RPMI7951 (cell line): ENCODE measurements at regions not wholly inside any gene's neighbourhood (a gene's known extent, or its start where the extent isn't known, plus 50 kb on each side); places are given as distances from the start of the nearest gene placed in this dataset.

Experiments
- DNase-seq: peaks from one replicate; pipeline ENCODE4 v3.0.0-alpha.2; 2012; ENCODE audit warnings: low read depth

DNA sequence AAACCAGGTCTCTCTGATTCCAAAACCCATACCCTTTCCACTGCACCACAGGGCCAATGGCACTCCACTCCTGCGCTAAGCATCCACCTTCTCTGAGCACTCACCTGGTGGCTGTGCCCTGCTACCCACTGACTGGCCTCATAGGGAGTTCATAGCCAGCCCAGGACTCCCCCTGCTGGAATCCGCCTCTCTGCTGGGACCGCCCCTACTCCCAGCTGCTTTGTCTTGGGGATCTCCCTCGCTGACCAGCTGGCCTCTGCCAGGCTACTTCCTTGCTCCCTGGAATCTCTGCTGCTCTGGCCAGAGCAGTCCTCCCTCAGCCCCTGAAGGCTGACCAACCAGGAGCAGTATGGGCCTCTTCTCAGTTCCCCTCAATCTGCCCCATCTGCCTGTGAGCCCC is 129.7 kb downstream of the FAXC start:
- peak; percentile 7 for DNase-seq

DNA sequence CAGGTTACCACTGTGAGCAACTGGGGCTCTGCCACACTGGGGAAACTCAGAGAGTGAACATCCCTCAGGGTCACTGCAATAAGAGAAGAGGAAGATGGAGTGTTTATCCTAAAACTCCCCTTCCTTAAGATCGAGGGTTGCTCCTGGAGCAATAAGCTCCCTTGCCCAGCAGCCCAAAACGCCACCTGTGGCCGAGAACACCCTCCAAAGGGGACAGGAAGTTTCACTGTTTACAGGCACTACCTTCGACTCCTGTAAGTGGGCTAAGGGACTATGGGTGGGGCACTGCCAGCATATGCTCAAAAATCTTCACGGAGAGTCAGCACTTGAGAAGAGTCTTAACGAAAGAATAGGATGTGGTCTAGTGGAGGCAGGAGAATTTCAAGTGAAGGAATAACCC is 132.5 kb downstream of the FAXC start:
- no peak for DNase-seq

DNA sequence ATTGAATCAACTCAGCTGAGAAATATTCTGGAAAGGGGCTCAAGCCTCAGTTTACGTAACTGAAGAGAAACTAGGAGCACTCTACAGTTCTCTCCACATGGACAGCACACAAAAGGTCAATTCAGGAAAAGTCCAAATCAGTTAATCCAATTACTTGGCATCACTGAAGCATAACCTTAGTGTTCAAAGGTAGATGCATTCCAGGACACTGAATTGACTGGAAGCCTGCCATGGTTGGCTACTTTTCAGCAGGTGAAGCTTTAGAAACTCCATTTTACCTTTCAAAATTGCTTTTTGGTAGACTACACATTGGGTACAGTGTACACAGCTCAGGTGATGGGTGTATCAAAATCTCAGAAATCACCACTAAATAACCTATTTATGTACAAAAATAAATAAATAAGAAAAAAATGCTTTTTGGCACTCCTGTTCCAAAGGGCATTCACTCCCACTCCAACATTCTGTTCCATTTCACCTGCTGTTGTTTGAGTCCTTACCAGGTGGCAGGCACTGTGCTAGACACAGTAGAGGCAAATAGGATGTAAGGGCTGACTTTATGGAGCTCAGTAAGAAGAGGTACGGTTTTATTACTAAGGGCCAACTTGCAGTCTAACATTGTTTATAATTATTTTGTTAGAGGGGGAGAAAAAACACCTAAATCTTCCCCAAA is 153.4 kb downstream of the FAXC start:
- no peak for DNase-seq

DNA sequence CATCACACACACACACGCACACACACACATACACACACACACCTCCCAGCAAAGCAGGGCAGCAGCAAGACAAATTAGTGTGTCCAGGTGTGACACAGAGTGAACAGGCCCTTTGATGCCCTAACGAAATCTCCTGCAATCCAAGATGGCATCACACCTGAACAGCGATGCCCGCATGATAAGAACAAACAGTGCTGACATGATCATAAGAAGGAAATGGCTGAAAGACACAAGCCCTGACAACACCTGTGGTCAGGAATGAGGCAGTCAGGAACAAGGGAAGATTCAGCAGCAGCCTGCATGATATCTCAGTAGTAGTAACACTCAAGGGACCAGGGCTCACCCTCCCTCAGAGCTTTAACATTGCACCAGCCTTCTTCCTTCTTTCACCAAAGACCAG is 156.9 kb downstream of the FAXC start:
- DNase-seq, result no peak

DNA sequence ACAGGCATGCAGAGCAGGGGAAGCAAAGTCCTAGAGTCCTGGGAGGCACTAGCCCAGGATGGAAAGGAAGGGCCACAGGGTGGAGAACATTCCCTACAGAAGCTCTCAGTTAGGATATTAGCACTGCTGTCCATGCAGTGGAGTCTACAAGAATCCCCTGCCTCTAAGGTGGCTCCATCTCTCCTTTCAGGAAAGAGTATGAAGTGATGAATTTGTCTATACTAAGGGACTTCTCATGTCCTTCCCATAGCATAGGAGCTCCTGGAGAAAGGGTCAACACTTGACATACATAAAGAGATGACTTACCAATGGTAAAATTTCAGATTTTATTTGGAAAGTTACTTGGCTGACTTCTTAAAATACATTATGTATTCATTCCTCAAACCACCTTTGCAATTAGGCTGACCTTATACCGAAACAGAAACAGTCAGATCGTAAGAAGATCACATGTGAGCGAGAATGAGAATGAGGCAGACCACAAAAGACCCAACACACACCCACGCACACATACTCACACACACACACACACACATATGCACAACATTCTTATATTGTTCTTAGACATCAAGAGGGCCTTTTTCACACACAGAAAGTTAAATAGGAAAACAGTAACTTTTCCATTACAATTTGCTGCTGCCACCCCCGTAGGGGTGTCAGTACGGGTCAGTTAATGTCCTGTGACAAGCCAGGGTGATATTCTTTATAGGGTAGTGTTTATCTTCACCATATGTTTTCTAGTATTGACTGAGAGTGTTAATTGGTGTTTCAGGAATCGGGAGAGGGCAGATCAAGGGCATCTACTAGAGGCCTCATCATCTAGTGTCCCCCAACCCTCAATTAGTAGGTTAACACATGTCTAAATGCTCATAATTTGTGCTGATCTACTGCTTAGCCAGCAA is 159.4 kb downstream of the FAXC start:
- no peak for DNase-seq

DNA sequence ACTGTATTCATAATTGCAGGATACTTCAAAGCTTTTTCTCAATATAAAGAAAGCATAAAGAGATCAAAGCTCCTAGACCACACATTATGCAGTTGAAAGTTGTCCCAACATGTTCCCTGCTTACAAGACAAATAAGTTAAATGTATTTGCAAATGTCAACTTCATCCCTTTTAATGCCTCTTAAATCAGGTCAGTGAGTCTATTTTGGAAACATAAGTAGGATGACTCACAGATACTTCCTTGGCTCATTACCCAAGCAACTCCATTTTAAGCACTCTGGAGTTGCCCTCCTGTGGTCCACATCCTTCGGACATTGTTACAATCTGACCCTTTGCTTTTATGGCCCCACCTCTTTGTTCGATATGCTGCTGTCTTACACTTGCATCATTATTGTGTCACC is 162.0 kb downstream of the FAXC start:
- DNase-seq, result no peak

DNA sequence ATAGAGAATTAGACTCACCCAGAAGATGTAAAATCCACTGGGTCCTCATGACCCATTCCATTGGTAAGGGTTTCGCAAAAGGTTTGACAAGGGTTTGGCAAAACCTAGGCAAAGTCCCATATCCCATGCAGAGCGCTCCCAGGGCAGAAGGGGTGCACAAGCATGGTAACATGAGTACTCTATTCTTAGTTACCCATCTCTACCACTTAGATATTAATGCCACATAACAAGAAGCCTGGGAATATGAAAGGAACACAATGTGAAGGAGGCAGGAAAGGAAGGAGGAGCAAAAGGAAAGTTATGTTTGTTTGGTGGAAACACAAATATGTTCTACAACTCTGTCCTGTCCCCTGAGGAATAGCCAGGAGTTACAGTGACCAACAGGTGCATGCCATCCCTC is 163.1 kb downstream of the FAXC start:
- no peak for DNase-seq

DNA sequence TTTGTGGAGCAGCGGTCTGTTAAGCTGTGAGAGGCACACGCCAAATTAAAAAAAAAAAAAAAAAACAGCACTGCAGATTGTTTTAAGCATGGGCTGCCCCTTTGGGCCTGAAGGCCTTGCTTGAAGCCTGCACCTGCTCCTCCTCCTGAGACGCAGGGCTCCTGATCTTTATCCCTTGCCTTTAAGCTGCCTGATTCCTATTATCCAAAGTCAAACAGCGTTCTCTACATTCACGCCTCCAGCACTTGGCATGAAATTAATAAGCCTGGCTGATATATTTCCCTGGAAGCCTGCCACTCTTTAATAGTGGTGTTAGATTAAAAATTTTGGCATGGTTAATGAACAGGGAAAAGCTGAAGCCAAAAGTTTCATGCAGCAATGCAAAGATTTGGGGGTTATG is 163.9 kb downstream of the FAXC start:
- no peak for DNase-seq

DNA sequence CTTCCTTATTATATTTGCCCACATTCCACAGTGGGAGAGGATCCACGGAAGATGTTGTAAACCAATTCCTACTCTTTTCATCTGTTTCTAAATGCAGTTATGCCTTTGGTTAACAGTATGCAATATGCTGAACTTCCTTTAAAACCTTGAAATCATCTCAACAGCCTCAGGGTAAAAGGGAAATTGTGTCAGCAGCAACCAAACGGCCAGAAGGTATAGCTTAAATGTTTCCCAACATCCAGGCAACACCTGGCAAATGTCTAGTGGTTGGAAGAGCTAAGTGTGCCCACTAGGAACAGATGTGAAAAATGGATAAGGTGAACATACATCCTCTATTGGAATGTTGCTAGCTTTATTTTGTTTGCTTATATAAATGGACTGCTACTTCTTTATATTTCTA is 164.8 kb downstream of the FAXC start:
- DNase-seq, result no peak

DNA sequence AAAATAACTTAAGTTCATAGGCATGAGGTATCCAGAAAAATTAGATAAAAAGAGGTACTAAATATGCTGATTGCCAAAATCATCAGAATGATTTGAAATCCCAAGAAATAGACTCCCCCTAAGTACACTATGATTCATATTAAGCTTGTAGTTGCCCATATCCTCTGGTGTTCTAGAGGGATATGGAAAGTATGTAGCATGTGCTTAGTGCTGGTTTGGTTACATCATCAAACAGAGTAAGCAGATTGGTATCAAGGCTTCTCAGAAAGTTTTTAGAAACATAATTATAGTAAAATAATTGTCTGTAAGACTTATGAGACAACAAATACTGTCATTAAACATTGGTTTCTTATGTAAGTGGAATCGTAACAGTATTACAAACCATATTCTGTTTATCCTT is 166.4 kb downstream of the FAXC start:
- no peak for DNase-seq

DNA sequence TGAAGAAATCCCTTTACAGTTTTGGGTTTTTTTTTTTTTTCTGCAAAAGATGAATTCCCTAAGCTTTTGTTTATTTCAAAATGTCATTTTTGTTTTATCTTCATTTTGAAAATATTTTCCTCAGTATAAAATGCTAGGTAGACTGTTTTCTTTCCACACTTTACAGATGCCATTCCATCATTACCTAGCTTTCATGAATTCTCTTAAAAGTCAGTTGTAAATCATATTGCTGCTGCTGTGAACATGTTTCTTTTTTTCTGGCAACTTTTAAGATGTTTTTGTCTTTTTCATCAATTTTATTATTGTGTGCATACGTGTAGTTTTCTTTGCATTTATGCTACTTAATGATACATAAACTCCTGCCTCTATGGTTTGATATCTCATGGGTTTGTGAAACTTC is 168.3 kb downstream of the FAXC start:
- DNase-seq, result no peak

DNA sequence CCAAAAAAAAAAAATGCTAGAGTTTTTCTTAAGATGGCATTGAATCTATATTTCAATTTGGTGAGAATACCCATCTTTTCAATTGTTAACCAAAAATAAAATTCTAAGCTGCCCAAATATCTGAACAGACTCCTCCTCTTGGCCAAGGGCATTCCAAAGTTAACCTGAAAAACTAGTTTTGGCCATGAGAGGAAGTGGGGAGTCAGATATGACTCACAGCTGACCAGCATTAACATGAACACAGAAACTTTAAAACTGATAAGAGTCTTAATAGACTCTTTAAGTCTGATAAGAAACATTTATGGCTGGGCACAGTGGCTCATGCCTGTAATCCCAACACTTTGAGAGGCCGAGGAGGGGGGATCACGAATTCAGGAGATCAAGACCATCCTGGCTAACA is 171.3 kb downstream of the FAXC start:
- DNase-seq, result no peak

DNA sequence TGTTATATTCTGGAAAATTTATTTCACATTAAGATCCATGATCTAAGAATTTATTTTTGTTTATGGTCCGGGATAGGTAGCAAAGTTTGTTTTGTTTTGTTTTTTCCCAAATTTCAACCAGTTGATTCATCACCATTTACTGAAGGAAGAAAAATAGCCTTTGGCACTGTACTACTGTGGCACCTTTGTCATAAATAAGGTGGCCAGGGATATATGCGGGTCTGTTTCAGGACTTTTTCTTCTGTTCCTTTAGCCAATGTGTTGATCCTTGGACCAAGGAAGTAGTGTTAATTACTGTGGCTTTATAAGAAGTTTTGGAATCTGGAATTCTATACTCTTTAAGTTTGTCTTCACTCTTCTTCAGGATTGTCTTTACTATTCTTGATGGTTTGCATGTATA is 171.7 kb downstream of the FAXC start:
- no peak for DNase-seq

DNA sequence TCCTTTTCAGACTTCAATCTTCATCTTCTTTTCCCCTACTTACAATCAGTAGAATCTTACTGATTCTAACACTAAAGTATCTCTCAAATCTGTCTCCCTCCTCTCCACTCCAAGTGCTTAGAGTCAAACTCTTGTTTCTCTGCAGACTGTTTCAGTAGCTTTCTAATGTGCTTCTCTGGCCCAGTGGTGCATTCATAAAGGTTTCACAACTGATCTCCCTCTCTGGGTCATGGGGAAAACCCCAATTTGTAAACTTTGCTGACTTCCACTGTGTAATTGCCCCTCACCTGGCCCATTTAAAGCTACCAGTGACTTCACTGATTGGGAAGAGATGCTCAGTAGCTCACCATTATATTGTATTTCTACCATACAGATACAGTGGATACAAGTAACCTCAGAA is 183.6 kb downstream of the FAXC start:
- no peak for DNase-seq

DNA sequence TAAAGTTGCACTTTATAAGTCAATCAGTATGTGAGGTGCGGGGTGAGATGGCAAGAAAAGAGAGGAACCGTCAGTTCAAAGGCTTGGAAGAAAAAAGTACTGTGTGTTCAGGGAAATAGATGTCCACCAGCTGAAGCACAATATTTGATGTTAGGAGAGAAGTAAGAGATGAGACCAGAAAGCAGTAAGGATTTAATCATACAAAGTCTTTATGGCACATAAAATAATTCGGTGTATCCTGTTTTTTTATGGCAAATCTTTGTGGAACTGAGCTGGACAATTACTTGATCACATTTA is 197.2 kb downstream of the FAXC start:
- no peak for DNase-seq

DNA sequence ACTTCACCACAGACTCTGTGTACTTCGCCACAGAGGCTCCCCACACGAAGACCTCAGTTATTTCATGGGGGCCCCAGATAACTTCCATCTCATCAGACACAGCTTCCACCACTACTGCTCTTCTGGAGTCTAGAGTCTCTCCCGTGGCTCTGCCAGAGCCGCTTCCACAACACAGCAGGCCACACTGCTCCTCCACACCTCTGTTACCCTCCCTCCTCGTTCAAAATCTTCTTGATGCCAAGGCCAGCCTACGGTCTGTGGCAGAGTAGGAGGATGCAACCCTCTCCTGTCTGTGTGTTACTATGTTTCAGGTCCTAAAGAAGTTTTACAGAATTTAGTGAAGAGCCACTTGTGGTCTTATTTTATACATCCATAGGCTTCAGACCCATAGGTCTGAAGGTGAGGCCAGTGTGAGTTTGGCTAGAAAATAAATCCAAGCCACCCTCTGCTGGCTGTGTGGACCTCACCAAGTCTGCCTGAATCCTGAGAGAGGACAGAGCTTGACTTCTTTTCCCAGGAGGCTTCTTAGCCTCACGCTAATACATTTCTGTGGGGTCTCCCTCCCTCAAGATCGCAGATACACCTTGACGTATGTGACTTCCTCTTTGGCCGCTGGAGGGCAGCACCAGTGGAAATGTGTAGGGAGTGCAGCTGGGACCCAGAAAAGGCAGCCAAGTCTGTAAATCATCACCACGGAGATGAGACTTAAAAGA is 197.7 kb downstream of the FAXC start:
- peak; percentile 30 for DNase-seq

DNA sequence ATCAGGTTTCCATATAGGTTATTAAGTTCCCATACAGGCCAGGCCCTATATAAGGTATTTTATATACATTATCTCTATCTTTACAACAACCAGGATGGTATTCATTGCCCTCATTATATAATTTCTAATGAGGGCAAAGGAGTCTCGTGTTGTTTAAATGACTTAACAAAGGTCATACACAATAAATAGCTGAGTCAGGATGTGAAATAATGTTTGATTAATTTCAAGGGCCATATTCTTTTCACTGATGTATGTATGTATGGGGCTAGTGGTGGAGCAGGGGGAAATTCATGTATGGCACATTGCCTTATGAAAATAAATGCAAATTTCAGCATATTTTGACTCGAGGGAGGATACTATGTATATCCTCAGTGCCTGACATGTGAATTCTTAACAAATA is 200.7 kb downstream of the FAXC start:
- DNase-seq, result no peak

DNA sequence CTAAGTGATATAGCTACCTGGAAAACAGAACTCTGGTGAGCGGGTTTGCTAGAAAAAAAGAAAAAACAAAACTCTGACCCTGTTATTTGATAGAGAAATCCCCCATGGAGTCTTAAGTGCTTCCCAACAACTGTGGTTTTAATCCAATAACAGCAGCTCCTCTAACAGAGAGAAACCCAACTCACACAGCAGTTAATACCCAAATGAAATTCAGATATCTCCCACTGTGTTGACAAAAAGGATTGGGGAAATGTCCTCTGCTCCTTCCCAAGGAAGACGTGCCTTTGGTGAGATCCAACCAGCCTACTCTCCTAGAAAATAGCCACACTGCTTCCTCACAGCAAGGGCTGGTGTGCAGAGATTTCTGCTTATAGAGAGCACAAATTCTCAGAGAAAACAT is 200.4 kb upstream of the FBXL4 start:
- no peak for DNase-seq

DNA sequence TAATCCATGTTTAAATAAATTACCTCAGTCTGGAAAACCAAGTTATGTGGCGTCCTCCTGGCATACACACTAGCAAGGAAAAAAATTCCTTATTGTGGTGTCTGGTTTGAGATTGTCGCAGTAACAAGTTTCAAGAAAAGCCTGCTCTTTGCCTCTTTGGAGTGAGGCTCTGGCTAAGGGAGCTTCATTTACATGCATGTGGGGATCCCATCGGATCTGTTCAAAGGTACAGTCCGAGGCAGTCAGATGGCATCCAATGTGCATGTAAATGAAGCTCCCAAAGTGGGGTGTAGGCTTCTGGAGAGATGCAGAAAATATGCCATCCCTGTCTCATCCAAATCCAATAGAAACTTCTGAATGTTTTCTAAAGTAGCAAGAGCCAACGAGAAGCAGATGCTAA is 199.5 kb upstream of the FBXL4 start:
- DNase-seq, result no peak

DNA sequence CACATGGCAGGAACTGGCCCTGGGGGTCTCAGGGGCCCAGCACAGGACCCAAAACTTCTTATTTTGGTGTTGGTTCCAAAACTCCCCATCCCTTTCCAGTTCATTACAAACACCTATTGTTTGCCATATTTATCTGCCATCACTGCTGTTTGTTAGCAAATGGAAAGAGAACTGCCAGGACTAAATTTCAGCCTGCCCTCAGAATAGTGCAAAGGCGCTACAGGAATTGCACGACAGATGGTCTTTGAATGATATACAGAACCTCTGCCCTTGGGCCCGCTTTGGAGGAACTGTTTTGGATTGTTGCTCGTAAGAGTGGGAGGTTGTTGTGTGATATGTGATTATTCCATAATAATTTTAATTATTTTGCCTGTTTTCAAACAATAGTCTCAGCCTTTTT is 199.0 kb upstream of the FBXL4 start:
- DNase-seq, result no peak

DNA sequence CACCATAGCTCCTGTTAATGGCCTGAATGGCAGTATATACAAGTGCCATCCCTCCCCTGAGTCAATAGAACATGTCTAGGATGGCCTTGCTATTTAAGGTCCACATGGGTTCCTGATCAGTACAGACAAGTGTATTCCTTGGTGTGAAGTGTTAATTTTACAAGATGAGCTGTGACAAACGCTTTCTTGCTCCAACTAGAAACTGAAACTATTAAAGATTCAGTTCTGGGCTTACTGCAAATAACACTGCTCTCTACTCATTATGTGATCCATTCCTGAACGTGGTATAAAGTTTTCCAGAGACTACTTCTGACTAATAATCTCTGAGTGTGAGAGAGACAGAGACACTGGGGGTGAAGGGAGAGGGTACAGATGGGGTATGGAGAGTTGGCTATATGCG is 198.0 kb upstream of the FBXL4 start:
- no peak for DNase-seq

DNA sequence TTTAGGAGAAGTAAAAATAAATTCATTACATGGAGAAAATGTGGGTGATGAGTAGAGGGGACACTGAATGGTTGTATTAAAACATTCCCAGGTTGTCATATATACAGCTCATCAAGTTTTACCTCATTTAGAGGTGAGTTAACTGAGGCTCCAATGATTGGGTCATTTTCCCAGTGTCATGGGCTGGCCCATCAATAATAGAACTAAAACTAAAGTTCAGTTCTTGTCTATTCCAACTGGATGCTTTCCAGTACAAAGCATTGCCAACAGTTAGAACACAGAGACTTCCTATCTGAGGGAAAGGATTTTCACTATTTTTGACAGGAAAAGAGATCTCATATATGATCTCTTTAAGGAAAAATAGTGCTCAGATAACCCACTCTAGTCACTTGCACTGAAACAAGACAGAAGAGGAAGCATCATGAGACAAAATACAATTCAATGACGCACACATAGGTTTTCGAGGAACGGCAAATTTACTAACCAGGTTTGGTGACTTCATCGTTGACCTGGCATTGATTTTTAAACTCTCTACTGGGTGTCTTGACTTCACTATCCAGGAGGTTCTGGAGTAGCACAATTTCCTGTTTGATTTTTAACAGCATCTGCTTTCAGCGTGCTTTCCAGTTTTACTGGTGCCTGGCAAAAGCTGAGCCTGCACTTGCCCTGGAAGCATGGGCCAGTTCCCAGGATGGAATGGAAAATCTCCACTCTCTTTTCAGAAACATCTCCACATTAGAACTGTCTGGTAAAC is 195.5 kb upstream of the FBXL4 start:
- no peak for DNase-seq
